HFFc6 (cell line): ENCODE measurements at regions not wholly inside any gene's neighbourhood (a gene's known extent, or its start where the extent isn't known, plus 50 kb on each side); places are given as distances from the start of the nearest gene placed in this dataset.

Source experiments
- DNase-seq: peaks from one replicate; pipeline ENCODE4 v3.0.0-alpha.2; 2018
- H3K27ac Mint-ChIP-seq: 2 replicates; pipeline ENCODE4 v1.8.0; 2020; ENCODE audit warnings: mild to moderate bottlenecking, mixed read lengths
- H3K27me3 Mint-ChIP-seq: 2 replicates; pipeline ENCODE4 v1.8.0; 2021; ENCODE audit warnings: mild to moderate bottlenecking, moderate library complexity, mixed read lengths; ENCODE audit not compliant: insufficient read depth
- H3K36me3 Mint-ChIP-seq: 2 replicates; pipeline ENCODE4 v1.8.0; 2021; ENCODE audit warnings: low read depth, mixed read lengths
- H3K4me1 Mint-ChIP-seq: 2 replicates; pipeline ENCODE4 v1.8.0; 2020; ENCODE audit warnings: low read depth, mixed read lengths
- H3K4me3 Mint-ChIP-seq: 2 replicates; pipeline ENCODE4 v1.8.0; 2020; ENCODE audit warnings: mild to moderate bottlenecking, moderate library complexity, mixed read lengths
- H3K9me3 Mint-ChIP-seq: 2 replicates; pipeline ENCODE4 v1.8.0; 2020; ENCODE audit warnings: mild to moderate bottlenecking, mixed read lengths
- TF ChIP-seq, protein P1 (sequence below): fragments of 200-600 bp; sonication (generic); IDR thresholded peaks from 2 replicates; pipeline ENCODE4 v1.5.0; 2021; ENCODE audit warnings: antibody characterized with exemption, mild to moderate bottlenecking

DNA sequence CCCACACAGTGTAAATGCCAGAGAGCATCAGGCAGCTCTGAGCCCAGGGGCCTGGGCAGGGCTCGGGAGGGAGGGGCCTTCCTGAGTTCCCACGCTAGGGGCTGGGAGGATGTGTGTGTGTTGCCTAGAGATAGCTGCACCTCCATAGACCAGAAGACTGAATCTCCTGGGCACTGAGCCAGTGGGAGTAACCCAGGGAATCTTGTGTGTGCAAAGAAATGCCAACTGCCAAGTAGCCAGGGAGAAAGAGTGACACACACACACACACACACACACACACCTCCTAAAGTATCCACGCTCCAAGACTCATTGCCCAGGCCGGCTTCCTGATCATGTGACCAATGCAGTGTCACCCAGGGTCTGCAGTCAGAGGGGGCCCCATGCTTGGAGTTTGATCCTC lies 166.2 kb upstream of the RPL38 start:
- H3K27ac Mint-ChIP-seq: no peak overlapping the region
- no peak overlapping the region for H3K4me3 Mint-ChIP-seq
- peaks cover 48% of the 10 kb centered on the region for H3K9me3 Mint-ChIP-seq
- no peaks in the 10 kb centered on the region for H3K4me1 Mint-ChIP-seq
- no peak for DNase-seq
- H3K36me3 Mint-ChIP-seq: peaks cover 5% of the 10 kb centered on the region; the same call in 1 of the 2 replicates
- no peaks in the 10 kb centered on the region; the same call in 1 of the 2 replicates for H3K27me3 Mint-ChIP-seq
- TF ChIP-seq, protein P1, sequence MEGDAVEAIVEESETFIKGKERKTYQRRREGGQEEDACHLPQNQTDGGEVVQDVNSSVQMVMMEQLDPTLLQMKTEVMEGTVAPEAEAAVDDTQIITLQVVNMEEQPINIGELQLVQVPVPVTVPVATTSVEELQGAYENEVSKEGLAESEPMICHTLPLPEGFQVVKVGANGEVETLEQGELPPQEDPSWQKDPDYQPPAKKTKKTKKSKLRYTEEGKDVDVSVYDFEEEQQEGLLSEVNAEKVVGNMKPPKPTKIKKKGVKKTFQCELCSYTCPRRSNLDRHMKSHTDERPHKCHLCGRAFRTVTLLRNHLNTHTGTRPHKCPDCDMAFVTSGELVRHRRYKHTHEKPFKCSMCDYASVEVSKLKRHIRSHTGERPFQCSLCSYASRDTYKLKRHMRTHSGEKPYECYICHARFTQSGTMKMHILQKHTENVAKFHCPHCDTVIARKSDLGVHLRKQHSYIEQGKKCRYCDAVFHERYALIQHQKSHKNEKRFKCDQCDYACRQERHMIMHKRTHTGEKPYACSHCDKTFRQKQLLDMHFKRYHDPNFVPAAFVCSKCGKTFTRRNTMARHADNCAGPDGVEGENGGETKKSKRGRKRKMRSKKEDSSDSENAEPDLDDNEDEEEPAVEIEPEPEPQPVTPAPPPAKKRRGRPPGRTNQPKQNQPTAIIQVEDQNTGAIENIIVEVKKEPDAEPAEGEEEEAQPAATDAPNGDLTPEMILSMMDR: no peak

DNA sequence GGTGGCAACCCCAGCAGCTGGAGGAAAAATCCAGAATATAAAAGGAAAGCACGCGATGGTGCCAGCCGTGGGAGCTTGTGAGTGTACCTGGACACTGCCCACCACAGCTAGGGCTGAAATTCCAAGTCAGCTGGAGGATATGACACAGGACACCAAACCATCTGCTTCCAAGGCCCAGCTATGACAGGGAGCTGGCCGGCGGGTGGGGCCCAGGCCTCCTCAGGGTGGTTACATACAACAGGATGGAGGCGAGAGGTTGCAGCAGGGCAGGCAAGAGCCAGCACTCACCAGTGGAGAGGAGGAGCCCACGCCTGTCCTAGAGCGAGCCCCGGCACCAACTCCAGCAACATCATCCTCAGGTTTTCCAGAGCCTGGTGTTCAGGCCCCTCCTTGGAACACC lies 163.2 kb upstream of the RPL38 start:
- Mint-ChIP-seq H3K36me3 (peaks cover 7% of the 10 kb centered on the region), H3K4me1 (no peaks in the 10 kb centered on the region), H3K9me3 (peaks cover 41% of the 10 kb centered on the region), H3K27ac (no peak overlapping the region), H3K4me3 (no peak overlapping the region), H3K27me3 (no peaks in the 10 kb centered on the region)
- TF ChIP-seq, protein P1: no peak
- DNase-seq: no peak

- no peak for DNase-seq
- H3K27me3 Mint-ChIP-seq: no peaks in the 10 kb centered on the region
- H3K36me3 Mint-ChIP-seq: peaks cover 4% of the 10 kb centered on the region; the same call in 1 of the 2 replicates
- H3K9me3 Mint-ChIP-seq: peaks cover 41% of the 10 kb centered on the region
- H3K27ac Mint-ChIP-seq: no peak overlapping the region
- TF ChIP-seq, protein P1: no peak
- no peaks in the 10 kb centered on the region for H3K4me1 Mint-ChIP-seq
- no peak overlapping the region for H3K4me3 Mint-ChIP-seq
These were observed 162.7 kb upstream of the RPL38 start for GRCh38 chr17:74040729-74041128.

- Mint-ChIP-seq H3K36me3 (peaks cover 4% of the 10 kb centered on the region; the same call in 1 of the 2 replicates), H3K27me3 (no peaks in the 10 kb centered on the region), H3K27ac (no peak overlapping the region), H3K4me1 (no peaks in the 10 kb centered on the region), H3K9me3 (peaks cover 40% of the 10 kb centered on the region), H3K4me3 (no peak overlapping the region)
- DNase-seq: no peak
- TF ChIP-seq, protein P1: no peak
These were observed 161.4 kb upstream of the RPL38 start for GRCh38 chr17:74041869-74042640.

DNA sequence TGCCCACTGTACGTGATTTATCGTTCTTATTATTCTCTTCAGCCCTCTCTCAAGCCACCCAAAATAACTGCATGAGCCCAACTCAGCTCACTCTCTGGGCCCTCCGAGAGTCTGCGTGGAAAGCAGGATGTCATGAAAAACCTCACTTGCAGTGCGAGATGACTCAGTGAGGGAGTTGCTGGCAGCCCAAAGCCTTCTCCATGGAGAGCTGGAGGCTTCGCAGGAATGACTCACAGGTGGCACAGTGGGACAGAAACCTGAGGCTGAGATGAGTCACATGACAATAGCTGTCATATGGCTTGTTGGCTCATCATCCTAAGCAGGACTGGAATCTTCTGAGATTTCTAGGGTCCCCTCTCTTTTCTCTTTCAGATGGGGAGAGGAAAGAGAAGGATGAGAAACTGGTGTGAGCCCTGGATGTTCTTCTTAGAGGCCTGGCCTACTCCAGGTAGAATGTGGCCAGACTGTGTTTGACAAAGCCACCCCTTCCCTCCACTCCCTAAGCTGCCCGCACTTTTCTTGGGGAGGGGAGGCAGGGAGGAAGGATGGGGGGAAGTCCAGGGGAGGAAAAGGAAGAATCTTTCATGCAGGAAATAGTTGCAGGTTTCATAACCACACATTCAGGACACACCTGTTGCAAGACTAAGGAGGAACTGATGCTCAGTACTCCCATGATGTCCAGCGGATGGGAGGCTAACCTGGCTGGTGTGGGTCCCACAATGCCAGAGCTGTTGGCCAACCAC lies 160.6 kb upstream of the RPL38 start:
- no peak overlapping the region for H3K4me3 Mint-ChIP-seq
- no peaks in the 10 kb centered on the region for H3K4me1 Mint-ChIP-seq
- DNase-seq: peak; percentile 50
- peaks cover 4% of the 10 kb centered on the region for H3K36me3 Mint-ChIP-seq
- no peak overlapping the region for H3K27ac Mint-ChIP-seq
- H3K9me3 Mint-ChIP-seq: peaks cover 44% of the 10 kb centered on the region
- TF ChIP-seq, protein P1: no peak
- H3K27me3 Mint-ChIP-seq: no peaks in the 10 kb centered on the region
